Effector memory CD8-positive, alpha-beta T cell (primary cell): ENCODE measurements at regions not wholly inside any gene's neighbourhood (a gene's known extent, or its start where the extent isn't known, plus 50 kb on each side); places are given as distances from the start of the nearest gene placed in this dataset.

Experiments used
- ATAC-seq: fragments of 150-1000 bp; cut with Tn5 transposase; replicated peaks from 2 replicates; pipeline ENCODE4 v1.10.0; 2021; ENCODE audit warnings: mild to moderate bottlenecking, moderate library complexity
- DNase-seq, 3 experiments: peaks; one replicate each; pipeline ENCODE4 v3.0.0; 2021
- H3K27ac Mint-ChIP-seq, 2 donors: one replicate each; pipeline ENCODE4 v1.8.0; 2022; ENCODE audit warnings: mild to moderate bottlenecking in 2 of 2, mixed read lengths in 2 of 2, moderate library complexity in 2 of 2
- H3K27me3 Mint-ChIP-seq, 2 donors: one replicate each; pipeline ENCODE4 v1.8.0; 2022; ENCODE audit warnings: mixed read lengths in 2 of 2
- H3K36me3 Mint-ChIP-seq: one replicate; pipeline ENCODE4 v1.8.0; 2022; ENCODE audit warnings: mild to moderate bottlenecking, moderate library complexity, mixed read lengths; ENCODE audit not compliant: insufficient read depth
- H3K4me1 Mint-ChIP-seq, 2 donors: one replicate each; pipeline ENCODE4 v1.8.0; 2022; ENCODE audit warnings: low read depth in 2 of 2, mixed read lengths in 2 of 2
- H3K4me3 Mint-ChIP-seq, 2 donors: one replicate each; pipeline ENCODE4 v1.8.0; 2022; ENCODE audit warnings: mild to moderate bottlenecking in 2 of 2, mixed read lengths in 2 of 2, moderate library complexity in 2 of 2
- H3K9me3 Mint-ChIP-seq, 2 donors: one replicate each; pipeline ENCODE4 v1.8.0; 2022; ENCODE audit warnings: mixed read lengths in 2 of 2

DNA sequence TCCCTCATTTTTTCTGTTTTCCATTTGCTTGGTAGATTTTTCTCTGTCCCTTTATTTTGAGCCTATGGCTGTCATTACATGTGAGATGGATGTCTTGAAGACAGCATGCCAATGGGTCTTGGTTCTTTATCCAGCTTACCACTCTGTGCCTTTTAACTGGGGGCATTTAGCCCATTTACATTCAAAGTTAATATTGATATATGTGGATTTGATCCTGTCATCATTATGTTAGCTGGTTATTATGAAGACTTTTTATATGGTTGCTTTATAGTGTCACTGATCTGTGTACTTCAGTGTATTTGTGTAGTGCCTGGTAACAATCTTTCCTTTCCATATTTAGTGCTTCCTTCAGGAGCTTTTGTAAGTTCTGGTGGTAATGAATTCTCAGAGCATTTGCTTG is 89.3 kb upstream of the UNC5B start:
- H3K4me1 Mint-ChIP-seq: no peaks in the 10 kb centered on the region
- peaks cover 71 to 83% of the 10 kb centered on the region in 2 donors for H3K27me3 Mint-ChIP-seq
- no peak overlapping the region for H3K27ac Mint-ChIP-seq
- DNase-seq (no peak), ATAC-seq (no peak)
- H3K4me3 Mint-ChIP-seq: no peak overlapping the region
- H3K36me3 Mint-ChIP-seq: no peaks in the 10 kb centered on the region
- peaks cover 3 to 13% of the 10 kb centered on the region in 2 donors for H3K9me3 Mint-ChIP-seq

DNA sequence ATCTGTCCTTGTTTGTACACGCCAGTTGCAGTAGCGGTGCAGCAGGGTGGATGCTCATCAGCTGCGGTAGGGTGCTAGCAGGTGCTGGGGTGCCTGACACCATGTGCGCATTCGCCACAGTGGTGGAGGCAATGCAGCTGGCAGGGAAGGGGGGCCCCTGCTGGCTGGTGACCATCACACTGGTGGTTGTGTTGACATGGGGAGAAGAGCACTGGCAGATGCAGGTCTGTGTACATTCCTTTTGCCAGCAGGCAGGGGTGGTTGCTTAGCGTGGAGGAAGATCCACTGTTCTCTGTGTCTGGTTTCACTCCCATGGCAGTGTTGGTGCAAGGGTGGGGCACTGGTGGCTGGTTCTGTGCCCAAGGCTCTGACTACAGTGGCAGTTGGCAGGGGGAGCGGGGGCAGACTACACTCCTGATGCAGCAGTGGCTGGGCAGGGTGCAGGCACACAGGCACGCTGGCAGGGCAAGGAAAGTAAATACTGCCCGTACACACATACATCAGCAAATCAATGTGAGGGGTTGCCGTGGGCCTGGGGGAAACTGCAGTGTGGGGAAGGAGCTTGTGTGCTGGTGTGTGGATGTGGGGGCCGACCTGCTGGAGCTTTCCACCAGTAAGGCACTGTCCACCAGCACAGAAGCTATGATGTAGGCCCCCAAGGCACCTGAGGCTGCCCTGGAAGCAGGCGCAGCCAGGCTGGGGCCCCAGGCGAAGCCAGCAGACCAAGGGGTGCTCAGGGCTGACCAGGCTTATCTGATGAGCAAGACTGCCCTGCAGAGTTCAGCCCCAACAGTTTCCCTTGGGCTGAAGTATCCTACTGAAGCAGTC is 87.2 kb upstream of the UNC5B start:
- H3K36me3 Mint-ChIP-seq: no peaks in the 10 kb centered on the region
- H3K27ac Mint-ChIP-seq: no peak overlapping the region
- peaks cover 0 to 2% of the 10 kb centered on the region in 2 donors for H3K4me1 Mint-ChIP-seq
- no peak for ATAC-seq
- peaks cover 69 to 86% of the 10 kb centered on the region in 2 donors for H3K27me3 Mint-ChIP-seq
- peaks cover 1 to 11% of the 10 kb centered on the region in 2 donors for H3K9me3 Mint-ChIP-seq
- H3K4me3 Mint-ChIP-seq: no peak overlapping the region
- no peak for DNase-seq

DNA sequence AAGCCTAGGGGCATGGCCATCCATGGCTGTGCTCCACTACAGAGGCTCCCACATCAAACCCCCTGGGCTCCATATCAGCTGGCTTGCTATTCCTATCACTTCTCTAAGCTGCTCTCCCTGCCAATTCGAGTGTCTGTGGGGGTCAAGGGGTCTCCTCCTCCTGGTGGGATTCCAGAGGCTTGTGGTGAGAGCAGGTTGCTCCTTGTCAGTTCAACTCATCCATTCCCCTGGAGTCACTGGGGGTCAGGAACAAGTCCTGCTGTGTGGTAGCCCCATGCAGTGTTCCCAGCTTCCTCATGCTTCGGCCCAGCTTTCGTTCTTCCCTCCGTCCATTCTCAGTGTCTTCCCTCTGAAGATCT is 86.6 kb upstream of the UNC5B start:
- ATAC-seq: no peak
- no peak overlapping the region for H3K4me3 Mint-ChIP-seq
- peaks cover 0 to 5% of the 10 kb centered on the region in 2 donors for H3K9me3 Mint-ChIP-seq
- no peaks in the 10 kb centered on the region for H3K36me3 Mint-ChIP-seq
- no peak overlapping the region for H3K27ac Mint-ChIP-seq
- peaks cover 69 to 86% of the 10 kb centered on the region in 2 donors for H3K27me3 Mint-ChIP-seq
- H3K4me1 Mint-ChIP-seq: peaks cover 0 to 2% of the 10 kb centered on the region in 2 donors
- no peak for DNase-seq

GRCh38 chr10:71126432-71126831 is 85.9 kb upstream of the UNC5B start:
- DNase-seq (no peak), ATAC-seq (no peak)
- Mint-ChIP-seq H3K4me1 (peaks cover 0 to 2% of the 10 kb centered on the region in 2 donors), H3K36me3 (no peaks in the 10 kb centered on the region), H3K9me3 (no peaks in the 10 kb centered on the region), H3K27me3 (peaks cover 69 to 86% of the 10 kb centered on the region in 2 donors), H3K4me3 (no peak overlapping the region), H3K27ac (no peak overlapping the region)

DNA sequence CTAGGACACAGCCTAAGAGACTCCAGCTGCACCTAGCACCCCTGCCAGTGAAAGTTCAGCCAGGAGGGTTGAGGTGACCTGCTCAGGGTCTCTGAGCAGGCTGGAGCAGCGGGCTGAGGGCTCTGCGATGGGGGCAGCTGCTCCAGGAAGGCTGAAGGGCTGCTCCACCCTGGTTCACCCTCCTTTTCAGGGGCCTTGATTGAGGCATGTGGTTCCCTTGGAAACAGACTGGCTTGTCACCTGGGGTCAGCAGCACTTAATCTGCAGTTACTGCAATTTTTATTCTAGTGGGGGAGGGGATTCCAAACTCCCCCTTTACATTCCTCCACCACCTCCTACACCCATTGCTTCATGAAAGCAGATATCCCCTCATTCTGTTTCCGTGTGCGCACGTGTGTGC is 85.3 kb upstream of the UNC5B start:
- Mint-ChIP-seq H3K36me3 (no peaks in the 10 kb centered on the region), H3K4me1 (peaks cover 0 to 2% of the 10 kb centered on the region in 2 donors), H3K9me3 (no peaks in the 10 kb centered on the region), H3K27ac (no peak overlapping the region), H3K4me3 (no peak overlapping the region), H3K27me3 (peaks cover 65 to 86% of the 10 kb centered on the region in 2 donors)
- ATAC-seq: no peak
- no peak for DNase-seq

- Mint-ChIP-seq H3K27ac (no peak overlapping the region), H3K4me3 (no peak overlapping the region), H3K9me3 (no peaks in the 10 kb centered on the region), H3K27me3 (peaks cover 65 to 86% of the 10 kb centered on the region in 2 donors), H3K4me1 (peaks cover 0 to 2% of the 10 kb centered on the region in 2 donors), H3K36me3 (no peaks in the 10 kb centered on the region)
- ATAC-seq (no peak), DNase-seq (no peak)
Observed at GRCh38 chr10:71127773-71128172, 84.6 kb upstream of the UNC5B start.

GRCh38 chr10:71128311-71128980 is 83.9 kb upstream of the UNC5B start:
- DNase-seq (no peak), ATAC-seq (no peak)
- no peak overlapping the region for H3K4me3 Mint-ChIP-seq
- no peaks in the 10 kb centered on the region for H3K36me3 Mint-ChIP-seq
- H3K27me3 Mint-ChIP-seq: peaks cover 61 to 86% of the 10 kb centered on the region in 2 donors
- H3K27ac Mint-ChIP-seq: no peak overlapping the region
- H3K9me3 Mint-ChIP-seq: no peaks in the 10 kb centered on the region
- peaks cover 0 to 2% of the 10 kb centered on the region in 2 donors for H3K4me1 Mint-ChIP-seq

DNA sequence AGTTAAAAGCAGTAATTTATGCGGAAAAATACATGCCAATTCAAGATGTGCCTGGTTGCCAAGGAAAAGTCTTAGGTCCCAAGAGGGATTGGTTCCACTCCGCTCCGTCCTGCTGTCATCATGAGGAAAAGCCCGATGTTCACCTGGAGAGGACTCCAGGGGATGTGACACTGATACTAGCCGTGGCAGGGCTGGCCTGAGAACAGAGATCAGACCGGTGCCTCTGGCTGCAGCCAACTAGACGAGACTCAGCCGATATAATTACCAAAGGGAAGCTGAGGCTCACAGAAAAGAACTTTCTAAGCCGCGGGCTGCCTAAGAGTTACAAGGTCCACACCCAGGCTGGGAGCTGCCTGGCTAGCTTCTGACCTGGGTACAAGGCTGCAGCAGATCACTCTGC is 81.3 kb upstream of the UNC5B start:
- Mint-ChIP-seq H3K27ac (no peak overlapping the region), H3K27me3 (peaks cover 41 to 86% of the 10 kb centered on the region in 2 donors), H3K4me3 (no peak overlapping the region), H3K9me3 (no peaks in the 10 kb centered on the region), H3K4me1 (peaks cover 0 to 2% of the 10 kb centered on the region in 2 donors), H3K36me3 (peaks cover 4% of the 10 kb centered on the region)
- ATAC-seq (no peak), DNase-seq (no peak)

DNA sequence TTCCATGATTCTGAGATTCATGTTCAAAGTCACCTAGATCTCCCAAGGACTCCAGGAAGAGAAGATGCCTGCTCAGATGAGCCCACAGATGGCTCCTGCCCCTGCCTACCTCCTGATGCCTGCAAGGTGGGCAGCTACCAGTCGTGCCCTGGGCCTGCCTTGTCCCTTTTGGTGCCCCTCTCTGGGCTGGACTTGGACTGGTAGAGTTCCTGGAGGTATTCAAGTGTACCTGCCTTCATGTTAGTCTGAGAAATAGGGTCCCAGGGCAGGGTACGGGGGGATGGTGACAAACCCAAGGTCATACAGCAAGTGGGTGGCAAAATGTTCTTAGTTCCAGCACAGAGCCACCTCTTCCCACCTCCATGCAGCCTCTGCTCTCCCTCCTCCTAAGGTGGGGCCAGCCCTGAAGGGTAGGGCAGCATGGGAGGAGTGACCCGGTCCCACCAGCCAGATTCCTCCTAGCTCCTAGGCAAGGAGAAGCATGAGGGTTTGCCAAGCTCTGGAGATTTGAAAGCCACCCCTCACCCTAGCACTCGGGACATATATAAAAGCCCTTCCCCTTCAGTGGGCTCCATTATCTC is 80.8 kb upstream of the UNC5B start:
- H3K27me3 Mint-ChIP-seq: peaks cover 42 to 86% of the 10 kb centered on the region in 2 donors
- H3K27ac Mint-ChIP-seq: no peak overlapping the region
- no peak overlapping the region for H3K4me3 Mint-ChIP-seq
- ATAC-seq (no peak), DNase-seq (no peak)
- no peaks in the 10 kb centered on the region for H3K9me3 Mint-ChIP-seq
- H3K4me1 Mint-ChIP-seq: peaks cover 0 to 2% of the 10 kb centered on the region in 2 donors
- peaks cover 4% of the 10 kb centered on the region for H3K36me3 Mint-ChIP-seq

DNA sequence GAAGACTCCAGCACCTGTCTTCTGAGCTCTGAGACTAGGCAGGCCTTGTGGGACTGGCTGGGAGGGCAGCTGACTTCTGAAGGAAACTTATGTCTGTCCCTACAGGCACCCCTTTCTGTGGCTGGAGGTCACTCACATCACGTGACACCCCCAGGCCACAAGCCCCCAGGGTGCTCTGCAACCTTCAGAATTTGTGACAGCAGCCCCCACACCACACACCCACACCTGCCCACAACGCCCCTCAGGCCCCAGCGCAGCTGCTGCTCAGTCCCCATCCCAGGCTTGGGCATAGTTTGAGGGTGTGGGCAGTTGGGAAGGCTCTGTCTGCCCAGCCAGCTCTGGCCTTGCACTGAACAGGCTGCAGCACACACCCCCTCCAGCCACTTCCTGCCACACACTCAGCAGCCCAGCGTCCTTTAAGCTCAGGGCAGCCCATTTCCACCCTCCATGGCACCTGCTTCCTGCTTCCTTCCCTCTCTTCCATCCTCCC is 80.0 kb upstream of the UNC5B start:
- no peak for DNase-seq
- Mint-ChIP-seq H3K4me1 (peaks cover 0 to 2% of the 10 kb centered on the region in 2 donors), H3K27me3 (peaks cover 47 to 86% of the 10 kb centered on the region in 2 donors), H3K27ac (no peak overlapping the region), H3K9me3 (no peaks in the 10 kb centered on the region), H3K4me3 (no peak overlapping the region), H3K36me3 (peaks cover 4% of the 10 kb centered on the region)
- ATAC-seq: no peak

DNA sequence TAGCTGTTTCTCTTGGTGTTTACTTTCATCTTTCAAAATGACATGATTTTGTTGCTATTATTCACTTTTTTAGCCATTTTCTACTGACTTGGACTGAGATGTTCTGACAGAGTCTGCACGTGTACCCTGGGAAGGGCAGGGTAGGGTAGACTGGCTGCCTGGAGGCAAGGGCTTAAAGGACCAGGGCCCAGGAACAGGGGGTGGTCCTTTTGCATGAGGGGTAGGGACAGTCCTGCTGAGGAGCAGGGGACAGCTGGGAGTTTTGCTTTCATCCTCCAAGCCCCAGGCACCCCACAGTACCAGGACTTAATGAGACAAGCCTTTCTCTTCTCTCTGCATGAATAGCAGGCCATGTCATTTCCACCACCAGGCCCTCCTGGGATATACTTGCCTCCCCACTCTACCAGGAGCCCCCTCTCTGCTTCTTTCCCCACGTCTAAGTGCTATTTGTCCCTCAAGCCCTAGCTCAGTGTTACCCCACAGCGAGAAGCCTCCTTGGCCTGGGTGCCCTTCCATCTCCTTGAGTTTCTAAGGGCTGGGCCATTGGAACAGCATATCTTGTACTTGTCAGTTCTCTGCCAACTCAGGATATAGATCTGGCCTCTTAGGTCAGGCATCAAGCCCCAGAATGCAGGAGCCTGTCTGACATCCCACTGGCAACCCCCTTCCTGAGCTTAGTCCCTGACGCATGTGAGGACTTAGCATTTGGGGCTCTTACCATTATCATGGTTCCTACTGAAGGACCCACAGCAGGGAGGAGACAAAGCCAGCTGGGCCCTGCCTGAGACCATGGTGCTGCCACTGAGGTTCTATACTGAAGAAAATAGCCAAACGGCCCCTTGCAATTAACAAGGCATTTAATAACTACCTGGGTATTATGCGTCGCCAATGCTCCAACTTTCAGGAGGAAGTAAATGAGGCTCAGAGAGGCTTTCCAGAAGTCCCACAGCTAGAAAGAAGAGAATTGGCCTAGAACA is 78.4 kb upstream of the UNC5B start:
- Mint-ChIP-seq H3K27me3 (peaks cover 53 to 89% of the 10 kb centered on the region in 2 donors), H3K36me3 (peaks cover 4% of the 10 kb centered on the region), H3K27ac (no peak overlapping the region), H3K4me3 (no peak overlapping the region), H3K9me3 (no peaks in the 10 kb centered on the region), H3K4me1 (no peaks in the 10 kb centered on the region)
- DNase-seq: no peak
- ATAC-seq: no peak

- Mint-ChIP-seq H3K9me3 (no peaks in the 10 kb centered on the region), H3K27me3 (peaks cover 59 to 97% of the 10 kb centered on the region in 2 donors), H3K4me1 (no peaks in the 10 kb centered on the region), H3K27ac (no peak overlapping the region), H3K4me3 (no peak overlapping the region), H3K36me3 (peaks cover 4% of the 10 kb centered on the region)
- ATAC-seq (no peak), DNase-seq (no peak)
Observed at GRCh38 chr10:71134732-71135211, 77.6 kb upstream of the UNC5B start.

GRCh38 chr10:71135236-71135635 is 77.1 kb upstream of the UNC5B start:
- Mint-ChIP-seq H3K4me3 (no peak overlapping the region), H3K27ac (no peak overlapping the region), H3K9me3 (no peaks in the 10 kb centered on the region), H3K27me3 (peaks cover 57 to 96% of the 10 kb centered on the region in 2 donors), H3K4me1 (no peaks in the 10 kb centered on the region), H3K36me3 (peaks cover 4% of the 10 kb centered on the region)
- DNase-seq (no peak), ATAC-seq (no peak)
